HepG2 (cell line): ENCODE measurements at regions not wholly inside any gene's neighbourhood (a gene's known extent, or its start where the extent isn't known, plus 50 kb on each side); places are given as distances from the start of the nearest gene placed in this dataset.

Source experiments
- ATF1 ChIP-seq: IDR thresholded peaks from 2 replicates; pipeline ENCODE4 v1.6.1; 2016; ENCODE audit warnings: mild to moderate bottlenecking, control low read depth
- CREB1 ChIP-seq, 2 experiments: fragments of 450-650 bp in 1 of 2; IDR thresholded peaks; 2 replicates each; pipeline ENCODE4 v1.6.1; 2016 to 2017; ENCODE audit warnings: control low read depth in 1 of 2, mild to moderate bottlenecking in 1 of 2, missing compliant biosample characterization in 1 of 2, missing genetic modification characterization in 1 of 2
- CTCF ChIP-seq: sonication (generic); formaldehyde crosslinking; IDR thresholded peaks from 2 replicates; pipeline ENCODE4 v1.5.0; 2020; ENCODE audit warnings: mild to moderate bottlenecking, missing genetic modification reagents, moderate library complexity
- E2F2 ChIP-seq: sonication (generic); formaldehyde crosslinking; IDR thresholded peaks from 2 replicates; pipeline ENCODE4 v1.4.0; 2020; ENCODE audit warnings: missing genetic modification reagents, borderline replicate concordance
- ELF4 ChIP-seq: sonication (generic); formaldehyde crosslinking; IDR thresholded peaks from 2 replicates; pipeline ENCODE4 v1.5.0; 2020; ENCODE audit warnings: missing genetic modification reagents, mild to moderate bottlenecking, moderate library complexity, borderline replicate concordance
- ELK4 ChIP-seq: sonication (generic); formaldehyde crosslinking; IDR thresholded peaks from 2 replicates; pipeline ENCODE4 v1.9.0; 2021; ENCODE audit warnings: missing genetic modification reagents, borderline replicate concordance
- KAT7 ChIP-seq: IDR thresholded peaks from 2 replicates; pipeline ENCODE4 v1.6.1; 2018; ENCODE audit warnings: borderline replicate concordance, missing compliant biosample characterization
- POLR2AphosphoS5 ChIP-seq: IDR thresholded peaks from 2 replicates; pipeline ENCODE4 v1.6.1; 2012; ENCODE audit warnings: low read depth, low read length
- SUZ12 ChIP-seq: fragments of 150-350 bp; IDR thresholded peaks from 2 replicates; pipeline ENCODE4 v1.6.1; 2014; ENCODE audit warnings: low read depth, low read length
- TAF1 ChIP-seq: sonication (generic); formaldehyde crosslinking; IDR thresholded peaks from 2 replicates; pipeline ENCODE4 v1.4.0; 2020; ENCODE audit warnings: missing genetic modification reagents
- ZNF512 ChIP-seq: sonication (generic); formaldehyde crosslinking; IDR thresholded peaks from 2 replicates; pipeline ENCODE4 v1.4.0; 2020; ENCODE audit warnings: mild to moderate bottlenecking, missing genetic modification reagents

- no peak for TF ChIP-seq TAF1 (CRISPR knock-in tag)
- TF ChIP-seq ELF4 = no peak
- no peak for TF ChIP-seq ATF1 (CRISPR knock-in tag)
- no peak for TF ChIP-seq CREB1 (IDR thresholded peaks at IDR 0.05)
- no peak for TF ChIP-seq CREB1 (CRISPR knock-in tag; IDR thresholded peaks at IDR 0.05)
- TF ChIP-seq ELK4 (CRISPR knock-in tag) = no peak
- no peak for TF ChIP-seq POLR2AphosphoS5
- TF ChIP-seq SUZ12 = no peak
- TF ChIP-seq CTCF (CRISPR knock-in tag) = no peak
- TF ChIP-seq ZNF512 (CRISPR knock-in tag) = no peak
- no peak for TF ChIP-seq KAT7 (CRISPR knock-in tag)
- no peak for TF ChIP-seq E2F2 (CRISPR knock-in tag)
Observed at GRCh38 chr3:153590051-153590450, 428.0 kb downstream of the RAP2B start.
